Calu3 (cell line): ENCODE measurements at regions not wholly inside any gene's neighbourhood (a gene's known extent, or its start where the extent isn't known, plus 50 kb on each side); places are given as distances from the start of the nearest gene placed in this dataset.

Experiments used
- BruUV-seq: library from RNA; stranded (reverse); fragments of 400-500 nt; replicated peaks from 2 replicates; lab custom pipeline; 2021; lab: Mats Ljungman, UMichigan
- CTCF ChIA-PET: fragments of 300-600 bp; sonication (Branson Sonifier 250); formaldehyde crosslinking; loops from one replicate; lab custom pipeline; 2022; ENCODE audit warnings: antibody characterized with exemption; lab: Charles Lee
- DNase-seq: peaks from one replicate; pipeline ENCODE4 v3.0.0; 2022
- H3K27ac Mint-ChIP-seq: one replicate; pipeline ENCODE4 v1.8.0; 2022; ENCODE audit warnings: mixed read lengths; ENCODE audit not compliant: unreplicated experiment
- H3K27me3 Mint-ChIP-seq: one replicate; pipeline ENCODE4 v1.8.0; 2022; ENCODE audit warnings: mixed read lengths; ENCODE audit not compliant: unreplicated experiment
- H3K36me3 Mint-ChIP-seq: one replicate; pipeline ENCODE4 v1.8.0; 2022; ENCODE audit warnings: mild to moderate bottlenecking, moderate library complexity, mixed read lengths; ENCODE audit not compliant: insufficient read depth, unreplicated experiment
- H3K4me1 Mint-ChIP-seq: one replicate; pipeline ENCODE4 v1.8.0; 2022; ENCODE audit warnings: mild to moderate bottlenecking, low read depth, mixed read lengths; ENCODE audit not compliant: unreplicated experiment
- H3K4me3 Mint-ChIP-seq: one replicate; pipeline ENCODE4 v1.8.0; 2022; ENCODE audit warnings: mild to moderate bottlenecking, low read depth, moderate library complexity, mixed read lengths; ENCODE audit not compliant: unreplicated experiment
- H3K9me3 Mint-ChIP-seq: one replicate; pipeline ENCODE4 v1.8.0; 2022; ENCODE audit warnings: low read depth, mixed read lengths; ENCODE audit not compliant: unreplicated experiment
- intact Hi-C: fragments of 100-400 bp; cut with micrococcal nuclease; formaldehyde crosslinking; loops from one replicate; pipeline ENCODE4 v1.10.0; 2022; ENCODE audit not compliant: unreplicated experiment
- TF ChIP-seq, protein P1 (sequence below): fragments of 200-600 bp; IDR thresholded peaks from one replicate; pipeline ENCODE4 v1.8.0; 2022; ENCODE audit warnings: antibody characterized with exemption; ENCODE audit not compliant: unreplicated experiment

DNA sequence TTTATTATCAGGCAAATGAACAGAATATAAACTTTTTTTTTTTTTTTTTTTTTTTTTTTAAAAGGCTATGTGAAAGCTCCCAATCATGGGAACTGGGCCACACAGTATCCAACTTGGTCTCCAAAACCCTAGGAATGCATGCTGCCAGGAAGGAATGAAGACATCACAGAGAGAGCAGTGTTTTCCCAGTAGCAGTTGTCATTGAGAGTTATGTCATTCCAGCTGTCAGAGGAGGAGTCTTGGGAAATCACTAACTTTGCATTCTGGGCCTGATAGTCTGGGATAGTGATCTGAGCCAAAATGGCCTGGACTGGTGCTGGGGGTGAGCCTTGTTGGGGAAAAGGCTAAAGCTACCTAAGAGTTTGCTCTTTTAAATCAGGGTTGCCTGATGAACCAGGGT, 231.3 kb upstream of the MAP3K7 start:
- Mint-ChIP-seq H3K36me3 (no peaks in the 10 kb centered on the region), H3K9me3 (no peaks in the 10 kb centered on the region), H3K27me3 (no peaks in the 10 kb centered on the region), H3K4me3 (no peak overlapping the region), H3K4me1 (no peaks in the 10 kb centered on the region), H3K27ac (no peak overlapping the region)
- intact Hi-C loops: no loop called here
- TF ChIP-seq, protein P1, sequence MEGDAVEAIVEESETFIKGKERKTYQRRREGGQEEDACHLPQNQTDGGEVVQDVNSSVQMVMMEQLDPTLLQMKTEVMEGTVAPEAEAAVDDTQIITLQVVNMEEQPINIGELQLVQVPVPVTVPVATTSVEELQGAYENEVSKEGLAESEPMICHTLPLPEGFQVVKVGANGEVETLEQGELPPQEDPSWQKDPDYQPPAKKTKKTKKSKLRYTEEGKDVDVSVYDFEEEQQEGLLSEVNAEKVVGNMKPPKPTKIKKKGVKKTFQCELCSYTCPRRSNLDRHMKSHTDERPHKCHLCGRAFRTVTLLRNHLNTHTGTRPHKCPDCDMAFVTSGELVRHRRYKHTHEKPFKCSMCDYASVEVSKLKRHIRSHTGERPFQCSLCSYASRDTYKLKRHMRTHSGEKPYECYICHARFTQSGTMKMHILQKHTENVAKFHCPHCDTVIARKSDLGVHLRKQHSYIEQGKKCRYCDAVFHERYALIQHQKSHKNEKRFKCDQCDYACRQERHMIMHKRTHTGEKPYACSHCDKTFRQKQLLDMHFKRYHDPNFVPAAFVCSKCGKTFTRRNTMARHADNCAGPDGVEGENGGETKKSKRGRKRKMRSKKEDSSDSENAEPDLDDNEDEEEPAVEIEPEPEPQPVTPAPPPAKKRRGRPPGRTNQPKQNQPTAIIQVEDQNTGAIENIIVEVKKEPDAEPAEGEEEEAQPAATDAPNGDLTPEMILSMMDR: no peak
- BruUV-seq: no TSS peak
- CTCF ChIA-PET: interaction anchor here (0.6 kb wide), 1 partner anchor 245 kb away, joined by 8 read pairs; no protein-coding TSS in a partner anchor
- DNase-seq: no peak

DNA sequence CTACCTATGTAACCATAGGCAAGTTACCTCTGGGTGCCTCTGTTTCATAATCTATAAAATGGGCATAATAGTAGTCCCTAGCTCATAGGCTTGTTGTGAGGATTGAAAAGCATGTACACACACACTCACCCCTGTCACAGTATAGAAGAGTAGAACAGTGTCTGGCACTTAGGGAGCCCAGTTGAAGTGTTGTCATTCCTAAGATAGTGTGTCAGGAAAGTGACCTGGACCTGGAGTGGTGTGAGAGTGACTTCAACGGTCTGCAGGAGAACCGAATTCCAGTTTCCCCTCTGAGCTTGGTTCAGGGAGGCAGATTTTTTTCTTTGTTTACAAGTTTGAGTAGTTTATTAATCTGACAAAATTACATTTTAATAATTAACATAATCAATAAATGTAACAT, 229.9 kb upstream of the MAP3K7 start:
- intact Hi-C loops: no loop called here
- no peaks in the 10 kb centered on the region for H3K36me3 Mint-ChIP-seq
- no peaks in the 10 kb centered on the region for H3K9me3 Mint-ChIP-seq
- H3K27me3 Mint-ChIP-seq: no peaks in the 10 kb centered on the region
- H3K4me1 Mint-ChIP-seq: peaks cover 3% of the 10 kb centered on the region
- no peak overlapping the region for H3K27ac Mint-ChIP-seq
- no TSS peak for BruUV-seq
- CTCF ChIA-PET: no interaction called here
- TF ChIP-seq, protein P1: no peak
- no peak overlapping the region for H3K4me3 Mint-ChIP-seq
- DNase-seq: no peak

DNA sequence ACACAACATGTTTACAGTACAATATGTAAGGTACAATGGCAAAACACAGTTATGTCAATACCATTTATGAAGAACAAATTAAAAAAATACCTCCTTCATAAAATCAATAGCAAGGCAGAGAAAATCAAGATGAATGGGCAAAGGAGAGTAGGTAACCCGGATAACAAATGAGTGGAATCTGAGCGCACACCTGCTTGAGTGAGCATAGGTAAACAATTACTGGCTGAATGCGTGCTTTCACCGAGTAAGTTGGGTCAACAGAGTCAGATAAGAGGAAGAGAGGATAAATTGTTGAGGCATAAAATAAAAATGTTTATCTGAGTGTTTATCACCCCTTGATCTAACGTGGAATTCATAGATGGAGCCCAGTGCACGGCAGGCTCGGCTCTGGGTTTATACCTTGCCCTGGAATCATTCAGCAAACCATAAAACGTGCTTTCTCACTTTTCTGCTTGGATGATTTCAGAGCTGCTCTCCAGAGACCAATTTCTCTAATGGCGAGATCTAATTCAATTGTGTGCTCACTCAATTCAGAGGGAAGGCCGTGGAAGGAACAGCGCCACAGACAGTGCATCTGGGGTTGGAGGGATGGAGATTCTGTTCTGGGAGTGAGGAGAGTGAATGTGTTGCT, 224.8 kb upstream of the MAP3K7 start:
- Mint-ChIP-seq H3K4me1 (peaks cover 9% of the 10 kb centered on the region), H3K9me3 (peaks cover under 1% of the 10 kb centered on the region), H3K36me3 (no peaks in the 10 kb centered on the region), H3K27me3 (peaks cover 5% of the 10 kb centered on the region), H3K27ac (no peak overlapping the region), H3K4me3 (no peak overlapping the region)
- CTCF ChIA-PET: no interaction called here
- no TSS peak for BruUV-seq
- TF ChIP-seq, protein P1: no peak
- intact Hi-C loops: no loop called here
- DNase-seq: no peak

DNA sequence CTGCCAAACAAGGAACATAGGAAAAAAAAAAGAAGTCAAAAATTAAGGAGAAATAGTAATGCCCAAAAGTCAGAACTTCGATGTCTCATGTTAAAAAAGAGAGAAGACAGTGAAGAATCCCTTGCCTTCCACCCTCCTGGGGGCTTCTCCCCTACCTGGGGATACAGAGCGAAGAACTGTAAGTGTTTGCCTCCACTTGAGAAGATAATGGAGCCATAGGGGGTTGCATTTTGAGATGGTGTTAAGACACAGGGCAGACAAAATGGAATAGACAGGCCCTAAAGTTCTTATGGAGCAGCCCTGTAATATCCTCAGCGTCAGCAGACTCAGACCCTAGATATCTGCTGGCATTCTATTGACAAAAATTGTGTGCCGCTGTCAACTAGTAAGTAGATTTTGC, 222.2 kb upstream of the MAP3K7 start:
- Mint-ChIP-seq H3K4me1 (peaks cover 9% of the 10 kb centered on the region), H3K36me3 (no peaks in the 10 kb centered on the region), H3K27ac (no peak overlapping the region), H3K27me3 (peaks cover 19% of the 10 kb centered on the region), H3K4me3 (no peak overlapping the region), H3K9me3 (peaks cover 2% of the 10 kb centered on the region)
- CTCF ChIA-PET: no interaction called here
- no TSS peak for BruUV-seq
- TF ChIP-seq, protein P1: no peak
- no peak for DNase-seq
- intact Hi-C loops: no loop called here
